ENCODE measurements at regions not wholly inside any gene's neighbourhood (a gene's known extent, or its start where the extent isn't known, plus 50 kb on each side); places are given as distances from the start of the nearest gene placed in this dataset.
"Not testable (repeated sequence)": the region's sequence is repeated elsewhere in the genome, so short reads cannot be mapped to it uniquely, and the experiment has no call there.

- DNase-seq, result no peak
Observed at GRCh38 chr9:30630459-30630858, 1754.0 kb upstream of the ACO1 start.

- DNase-seq, result not testable (repeated sequence)
Observed at GRCh38 chr9:30646639-30647038, 1737.8 kb upstream of the ACO1 start.

GRCh38 chr9:30661925-30662324 lies 1722.5 kb upstream of the ACO1 start:
- no peak for DNase-seq

- DNase-seq, result no peak
Observed at GRCh38 chr9:30670805-30671562, 1713.5 kb upstream of the ACO1 start.

GRCh38 chr9:30673132-30673531 lies 1711.3 kb upstream of the ACO1 start:
- DNase-seq, result no peak

- DNase-seq, result no peak
Observed at GRCh38 chr9:30676651-30677050, 1707.8 kb upstream of the ACO1 start.

- DNase-seq, result no peak
Observed at GRCh38 chr9:30677221-30677620, 1707.2 kb upstream of the ACO1 start.

- DNase-seq, result no peak
Observed at GRCh38 chr9:30688801-30689200, 1695.6 kb upstream of the ACO1 start.

- no peak for DNase-seq
Observed at GRCh38 chr9:30697958-30698357, 1686.5 kb upstream of the ACO1 start.

- no peak for DNase-seq
Observed at GRCh38 chr9:30711591-30711990, 1672.9 kb upstream of the ACO1 start.

- DNase-seq, result no peak
Observed at GRCh38 chr9:30713243-30713642, 1671.2 kb upstream of the ACO1 start.

GRCh38 chr9:30714389-30714788 lies 1670.1 kb upstream of the ACO1 start:
- DNase-seq, result no peak

GRCh38 chr9:30718483-30718882 lies 1666.0 kb upstream of the ACO1 start:
- no peak for DNase-seq

GRCh38 chr9:30722065-30722464 lies 1662.4 kb upstream of the ACO1 start:
- DNase-seq, result no peak

- DNase-seq, result no peak
Observed at GRCh38 chr9:30723656-30724055, 1660.8 kb upstream of the ACO1 start.

GRCh38 chr9:30732060-30732459 lies 1652.4 kb upstream of the ACO1 start:
- DNase-seq, result no peak

- DNase-seq, result no peak
Observed at GRCh38 chr9:30744871-30745270, 1639.6 kb upstream of the ACO1 start.

GRCh38 chr9:30746589-30746988 lies 1637.9 kb upstream of the ACO1 start:
- DNase-seq, result no peak

- DNase-seq, result no peak
Observed at GRCh38 chr9:30757723-30758122, 1626.7 kb upstream of the ACO1 start.

- no peak for DNase-seq
Observed at GRCh38 chr9:30758726-30759446, 1625.6 kb upstream of the ACO1 start.

GRCh38 chr9:30765318-30765717 lies 1619.1 kb upstream of the ACO1 start:
- DNase-seq, result no peak

GRCh38 chr9:30771163-30771708 lies 1613.2 kb upstream of the ACO1 start:
- DNase-seq, result no peak

- DNase-seq, result no peak
Observed at GRCh38 chr9:30771760-30772159, 1612.7 kb upstream of the ACO1 start.

GRCh38 chr9:30773427-30773826 lies 1611.0 kb upstream of the ACO1 start:
- no peak for DNase-seq

Measured in cerebellar nuclear complex (tissue), 1 donor.